Occipital lobe (tissue), 1 donor: ENCODE measurements at regions not wholly inside any gene's neighbourhood (a gene's known extent, or its start where the extent isn't known, plus 50 kb on each side); places are given as distances from the start of the nearest gene placed in this dataset.
A peak's percentile ranks its signal among the peaks of the same experiment; 100 is the strongest.
"Not testable (repeated sequence)": the region's sequence is repeated elsewhere in the genome, so short reads cannot be mapped to it uniquely, and the experiment has no call there.

ENCODE experiments used
- DNase-seq: peaks from one replicate; lab custom pipeline; 2025; lab: John Stamatoyannopoulos, UW

- DNase-seq, result no peak
Measured at GRCh38 chr15:45867281-45867680, 232.5 kb downstream of the SQOR start.

- no peak for DNase-seq
Measured at GRCh38 chr15:45868109-45868691, 233.4 kb downstream of the SQOR start.

- no peak for DNase-seq
Measured at GRCh38 chr15:45869034-45869668, 234.3 kb downstream of the SQOR start.

GRCh38 chr15:45871121-45871855, 236.5 kb downstream of the SQOR start:
- no peak for DNase-seq

GRCh38 chr15:45873781-45874180, 239.0 kb downstream of the SQOR start:
- DNase-seq, result no peak

- DNase-seq, result not testable (repeated sequence)
Measured at GRCh38 chr15:45874566-45874965, 239.7 kb downstream of the SQOR start.

- DNase-seq, result no peak
Measured at GRCh38 chr15:45884289-45884688, 249.5 kb downstream of the SQOR start.

GRCh38 chr15:45884755-45885445, 250.1 kb downstream of the SQOR start:
- no peak for DNase-seq

GRCh38 chr15:45885801-45886200, 251.0 kb downstream of the SQOR start:
- no peak for DNase-seq

GRCh38 chr15:45891766-45892165, 256.9 kb downstream of the SQOR start:
- peak; percentile 59 for DNase-seq

GRCh38 chr15:45892182-45892581, 257.4 kb downstream of the SQOR start:
- DNase-seq, result no peak

GRCh38 chr15:45903283-45903682, 268.5 kb downstream of the SQOR start:
- DNase-seq, result no peak

GRCh38 chr15:45904019-45904418, 269.2 kb downstream of the SQOR start:
- no peak for DNase-seq

GRCh38 chr15:45906230-45906629, 271.4 kb downstream of the SQOR start:
- no peak for DNase-seq

- DNase-seq, result no peak
Measured at GRCh38 chr15:45910671-45911070, 275.8 kb downstream of the SQOR start.

- DNase-seq, result no peak
Measured at GRCh38 chr15:45913451-45913850, 278.6 kb downstream of the SQOR start.

- DNase-seq, result no peak
Measured at GRCh38 chr15:45914425-45914824, 279.6 kb downstream of the SQOR start.

- no peak for DNase-seq
Measured at GRCh38 chr15:45918839-45919238, 284.0 kb downstream of the SQOR start.

GRCh38 chr15:45919806-45920205, 285.0 kb downstream of the SQOR start:
- no peak for DNase-seq

GRCh38 chr15:45921376-45921775, 286.5 kb downstream of the SQOR start:
- DNase-seq, result no peak

GRCh38 chr15:45921978-45922377, 287.1 kb downstream of the SQOR start:
- DNase-seq, result no peak

GRCh38 chr15:45941367-45941766, 306.5 kb downstream of the SQOR start:
- DNase-seq, result no peak
